IMR-90 (cell line): ENCODE measurements at regions not wholly inside any gene's neighbourhood (a gene's known extent, or its start where the extent isn't known, plus 50 kb on each side); places are given as distances from the start of the nearest gene placed in this dataset.
A peak's percentile ranks its signal among the peaks of the same experiment; 100 is the strongest.

Source experiments
- ATAC-seq: fragments of 200-7000 bp; cut with Tn5 transposase; 2 replicates; pipeline ENCODE4 v1.9.1; 2020; ENCODE audit warnings: low read depth, mild to moderate bottlenecking, moderate library complexity
- BruUV-seq: library from RNA; stranded (reverse); fragments of 400-500 nt; replicated peaks from 2 replicates; lab custom pipeline; 2021; lab: Mats Ljungman, UMichigan
- CTCF ChIA-PET: fragments of 300-600 bp; formaldehyde crosslinking; extraction: SDS; loops from one replicate; lab custom pipeline; 2021; ENCODE audit warnings: antibody characterized with exemption; lab: Yijun Ruan, JAX
- POLR2A ChIA-PET: fragments of 300-600 bp; sonication (Branson Sonifier 250); formaldehyde crosslinking; loops from one replicate; lab custom pipeline; 2022; ENCODE audit warnings: antibody characterized with exemption; ENCODE audit not compliant: unreplicated experiment; lab: Charles Lee
- DNase-seq: peaks from one replicate; pipeline ENCODE4 v3.0.0; 2013
- H2AFZ ChIP-seq: replicated peaks from 2 replicates; pipeline ENCODE3; 2013; ENCODE audit warnings: low read length, mild to moderate bottlenecking; ENCODE audit not compliant: poor library complexity
- H2AK5ac ChIP-seq: 2 replicates; pipeline ENCODE4 v1.6.1; 2013; ENCODE audit warnings: low read depth, low read length, inconsistent platforms
- H2AK9ac ChIP-seq: replicated peaks from 2 replicates; pipeline ENCODE3; 2013; ENCODE audit warnings: mild to moderate bottlenecking, low read depth, low read length, moderate library complexity; ENCODE audit not compliant: poor library complexity
- H2BK120ac ChIP-seq: 2 replicates; pipeline ENCODE4 v1.6.1; 2013; ENCODE audit warnings: low read depth, low read length, inconsistent platforms
- H2BK15ac ChIP-seq: 3 replicates; pipeline ENCODE4 v1.6.1; 2013; ENCODE audit warnings: low read depth, low read length, inconsistent platforms
- H2BK20ac ChIP-seq: 2 replicates; pipeline ENCODE4 v1.6.1; 2013; ENCODE audit warnings: low read depth, mild to moderate bottlenecking, inconsistent platforms, low read length, moderate library complexity
- H2BK5ac ChIP-seq: 2 replicates; pipeline ENCODE4 v1.6.1; 2013; ENCODE audit warnings: mild to moderate bottlenecking, low read depth, low read length, inconsistent platforms; ENCODE audit not compliant: poor library complexity, severe bottlenecking
- H3K14ac ChIP-seq: replicated peaks from 2 replicates; pipeline ENCODE4 v1.6.1; 2013; ENCODE audit warnings: low read depth, low read length, inconsistent platforms
- H3K18ac ChIP-seq: 2 replicates; pipeline ENCODE4 v1.6.1; 2013; ENCODE audit warnings: low read depth, low read length, control low read depth
- H3K23ac ChIP-seq: 2 replicates; pipeline ENCODE4 v1.6.1; 2013; ENCODE audit warnings: low read depth, low read length, inconsistent platforms
- H3K27ac ChIP-seq: 2 replicates; pipeline ENCODE4 v1.5.1; 2013; ENCODE audit warnings: mild to moderate bottlenecking, control low read depth, low read length; ENCODE audit not compliant: insufficient read depth
- H3K27me3 ChIP-seq: 2 replicates; pipeline ENCODE4 v1.6.1; 2013; ENCODE audit warnings: low read length; ENCODE audit not compliant: control insufficient read depth, insufficient read depth
- H3K36me3 ChIP-seq: 2 replicates; pipeline ENCODE4 v1.6.1; 2013; ENCODE audit warnings: low read length, mixed read lengths; ENCODE audit not compliant: control insufficient read depth, insufficient read depth
- H3K4ac ChIP-seq: 2 replicates; pipeline ENCODE4 v1.6.1; 2013; ENCODE audit warnings: low read depth, low read length, inconsistent platforms
- H3K4me1 ChIP-seq: 2 replicates; pipeline ENCODE4 v1.6.1; 2013; ENCODE audit warnings: low read length, mixed read lengths; ENCODE audit not compliant: control insufficient read depth, insufficient read depth
- H3K4me2 ChIP-seq: 2 replicates; pipeline ENCODE4 v1.6.1; 2013; ENCODE audit warnings: low read depth, mild to moderate bottlenecking, control low read depth, low read length, moderate library complexity
- H3K4me3 ChIP-seq: 2 replicates; pipeline ENCODE4 v1.5.1; 2013; ENCODE audit warnings: low read depth, mild to moderate bottlenecking, control low read depth, low read length, moderate library complexity; ENCODE audit not compliant: insufficient read depth
- H3K56ac ChIP-seq: 2 replicates; pipeline ENCODE4 v1.6.1; 2013; ENCODE audit warnings: low read length, inconsistent platforms; ENCODE audit not compliant: insufficient read depth; ENCODE audit errors: extremely low read depth
- H3K79me1 ChIP-seq, 2 experiments: 2 replicates each; pipeline ENCODE4 v1.6.1; 2013; ENCODE audit warnings: low read length in 2 of 2, inconsistent platforms in 1 of 2, low read depth in 1 of 2
- H3K9ac ChIP-seq: 2 replicates; pipeline ENCODE4 v1.6.1; 2013; ENCODE audit warnings: low read depth, low read length, control low read depth
- H3K9me1 ChIP-seq: 2 replicates; pipeline ENCODE4 v1.6.1; 2013; ENCODE audit warnings: low read length, inconsistent platforms; ENCODE audit not compliant: insufficient read depth
- H3K9me3 ChIP-seq: 2 replicates; pipeline ENCODE4 v1.6.1; 2013; ENCODE audit warnings: low read length; ENCODE audit not compliant: control insufficient read depth, insufficient read depth
- H4K20me1 ChIP-seq: 2 replicates; pipeline ENCODE4 v1.6.1; 2013; ENCODE audit warnings: low read length, inconsistent platforms; ENCODE audit not compliant: insufficient read depth
- H4K5ac ChIP-seq: 2 replicates; pipeline ENCODE4 v1.6.1; 2013; ENCODE audit warnings: mild to moderate bottlenecking, low read depth, low read length, control low read depth
- H4K8ac ChIP-seq, 2 experiments: 2 replicates each; pipeline ENCODE4 v1.6.1; 2013; ENCODE audit warnings: low read depth in 2 of 2, low read length in 2 of 2, control low read depth in 1 of 2, inconsistent platforms in 1 of 2
- H4K91ac ChIP-seq: 2 replicates; pipeline ENCODE4 v1.6.1; 2013; ENCODE audit warnings: low read depth, low read length, inconsistent platforms; ENCODE audit not compliant: insufficient read depth
- BHLHE40 ChIP-seq: fragments of 150-350 bp; IDR thresholded peaks from 2 replicates; pipeline ENCODE4 v1.6.1; 2016; ENCODE audit warnings: mild to moderate bottlenecking, low read depth, low read length
- CHD1 ChIP-seq: IDR thresholded peaks from 2 replicates; pipeline ENCODE4 v1.6.1; 2012; ENCODE audit warnings: low read depth, low read length, improper control_type of control experiment
- CTCF ChIP-seq: conservative IDR thresholded peaks from 2 replicates; pipeline ENCODE4 v1.5.1; 2012; ENCODE audit warnings: mild to moderate bottlenecking, low read depth, low read length, improper control_type of control experiment
- ELK1 ChIP-seq: fragments of 150-350 bp; IDR thresholded peaks from 2 replicates; pipeline ENCODE4 v1.6.1; 2016; ENCODE audit warnings: low read depth, mild to moderate bottlenecking, low read length, moderate library complexity, borderline replicate concordance
- FOS ChIP-seq: fragments of 150-350 bp; IDR thresholded peaks from 2 replicates; pipeline ENCODE4 v1.6.1; 2016; ENCODE audit warnings: low read depth, low read length
- RFX5 ChIP-seq: IDR thresholded peaks from 2 replicates; pipeline ENCODE4 v1.8.0; 2012; ENCODE audit warnings: low read depth, mild to moderate bottlenecking, low read length, moderate library complexity
- WGBS, 2 experiments: methylation state at CpG; one replicate each; pipeline versions ENCODE4 v1.1.5 to v1.1.7; 2013; ENCODE audit warnings: missing lambda C conversion rate in 2 of 2; ENCODE audit not compliant: insufficient read length in 1 of 2; ENCODE audit errors: extremely low coverage in 2 of 2; 5-methylcytosine and 5-hydroxymethylcytosine counted together
- dilution Hi-C: fragments of 300-500 bp; cut with HindIII; formaldehyde crosslinking; loops from one replicate; pipeline ENCODE4 v1.14.3; 2018; ENCODE audit warnings: low sequenced_read_pairs; ENCODE audit not compliant: unreplicated experiment
- in situ Hi-C: fragments of 300-500 bp; cut with MboI; formaldehyde crosslinking; loops from 3 replicates; pipeline ENCODE4 v1.14.3; 2019; ENCODE audit warnings: low sequenced_read_pairs, inconsistent platforms, mixed read lengths
- intact Hi-C: fragments of 100-400 bp; cut with micrococcal nuclease; formaldehyde crosslinking; loops from 2 replicates; pipeline ENCODE4 v1.10.0; 2022

- DNase-seq, result no peak
- Histone ChIP-seq H3K4ac (no peak overlapping the region), H3K18ac (no peak overlapping the region), H3K4me2 (no peak overlapping the region), H3K9ac (no peak overlapping the region), H3K36me3 (no peaks in the 10 kb centered on the region), H3K4me1 (no peaks in the 10 kb centered on the region), H2AFZ (no peak overlapping the region), H2BK20ac (no peak overlapping the region), H4K20me1 (no peaks in the 10 kb centered on the region), H3K4me3 (no peak overlapping the region), H3K27ac (no peak overlapping the region), H4K91ac (no peak overlapping the region), H4K5ac (no peak overlapping the region), H2AK5ac (no peak overlapping the region), H3K23ac (no peak overlapping the region), H2BK15ac (no peak overlapping the region), H3K9me1 (no peaks in the 10 kb centered on the region), H3K9me3 (peaks cover 42% of the 10 kb centered on the region), H2BK5ac (no peak overlapping the region), H3K56ac (no peak overlapping the region), H2BK120ac (no peak overlapping the region), H4K8ac (no peak overlapping the region), H3K14ac (no peak overlapping the region), H2AK9ac (peak overlapping the region; percentile 37), H3K79me1 (no peaks in the 10 kb centered on the region), H3K27me3 (no peaks in the 10 kb centered on the region)
- dilution Hi-C loops (no loop called here), in situ Hi-C loops (no loop called here), intact Hi-C loops (no loop called here)
- TF ChIP-seq CTCF (no peak), FOS (no peak), ELK1 (no peak), CHD1 (no peak), RFX5 (no peak), BHLHE40 (no peak)
- no peak for ATAC-seq
- BruUV-seq, result no TSS peak
- ChIA-PET POLR2A (no interaction called here), CTCF (no interaction called here)
- 58% methylated on average over 10 of the region's 27 CpGs; no CpG with 5 or more reads in 1 of the 2 experiments for WGBS, 2 experiments
Observed at GRCh38 chr13:112012016-112012704, 54.8 kb upstream of the SOX1 start.
